Tibial artery (tissue), 4 donors: ENCODE measurements at regions not wholly inside any gene's neighbourhood (a gene's known extent, or its start where the extent isn't known, plus 50 kb on each side); places are given as distances from the start of the nearest gene placed in this dataset.

Experiments used
- DNase-seq, 2 donors: peaks; one replicate each; pipeline ENCODE4 v3.0.0-alpha.2; 2019
- H3K27ac ChIP-seq, 2 donors: fragments of 200-600 bp; sonication (generic) in 1 of 2; 1 replicate in 1 of 2; 2 replicates in 1 of 2; pipeline ENCODE4 v1.5.1; 2018 to 2019; ENCODE audit warnings: mild to moderate bottlenecking in 1 of 2
- H3K27me3 ChIP-seq, 2 donors: fragments of 200-600 bp; sonication (generic) in 1 of 2; one replicate each; pipeline versions ENCODE4 v1.5.1 to v1.6.0; 2016 to 2019
- H3K36me3 ChIP-seq, 3 donors: fragments of 200-600 bp; sonication (generic) in 2 of 3; one replicate each; pipeline ENCODE4 v1.5.1; 2016 to 2019; ENCODE audit warnings: mild to moderate bottlenecking in 2 of 3
- H3K4me1 ChIP-seq, 4 donors: fragments of 200-600 bp; sonication (generic) in 2 of 4; 1 replicate in 3 of 4; 2 replicates in 1 of 4; pipeline ENCODE4 v1.5.1; 2016 to 2019
- H3K4me3 ChIP-seq, 2 donors: fragments of 200-600 bp; sonication (generic) in 1 of 2; 1 replicate in 1 of 2; 2 replicates in 1 of 2; pipeline ENCODE4 v1.5.1; 2018 to 2019; ENCODE audit warnings: mild to moderate bottlenecking in 2 of 2
- H3K9me3 ChIP-seq, 3 donors: fragments of 200-600 bp; sonication (generic) in 1 of 3; one replicate each; pipeline ENCODE4 v1.5.1; 2016 to 2019
- CTCF ChIP-seq, 2 experiments: fragments of 200-600 bp in 1 of 2; fragments of 450-650 bp in 1 of 2; IDR thresholded peaks; one replicate each; pipeline ENCODE4 v1.5.1; 2017 to 2019; ENCODE audit warnings: antibody characterized with exemption in 2 of 2, mild to moderate bottlenecking in 1 of 2, moderate library complexity in 1 of 2
- intact Hi-C: fragments of 100-400 bp; cut with DNase I; formaldehyde crosslinking; loops from one replicate; pipeline ENCODE4 v1.15.0; 2023; ENCODE audit warnings: low total_unique reads

DNA sequence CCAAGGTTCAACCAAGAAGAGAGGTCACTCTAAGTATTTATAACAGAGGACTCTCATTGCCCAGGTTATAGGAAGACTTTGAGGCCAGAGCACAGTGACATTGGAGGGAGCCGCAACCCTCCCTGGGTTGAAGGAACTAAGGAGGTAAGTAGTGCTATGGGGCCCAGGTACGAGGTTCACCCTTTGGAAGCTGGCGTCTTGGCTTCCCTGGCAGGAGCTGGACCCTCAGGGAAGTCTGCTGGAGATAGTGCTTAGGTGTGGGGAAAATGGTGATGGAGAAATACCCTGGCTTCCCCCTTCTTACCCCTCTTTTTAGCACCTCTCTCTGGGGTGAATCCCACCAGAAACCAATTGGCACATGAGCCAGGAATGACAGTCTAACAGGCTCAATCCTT, 317.9 kb upstream of the ZNF32 start:
- DNase-seq, result peak in 1 of 2 donors; percentile 48
- H3K27ac ChIP-seq, result peak overlapping the region; percentile 70 to 76
- intact Hi-C loops, result loop anchor here (10.0 kb wide), 2 partner anchors 48 to 142 kb away; no protein-coding TSS in a partner anchor

DNA sequence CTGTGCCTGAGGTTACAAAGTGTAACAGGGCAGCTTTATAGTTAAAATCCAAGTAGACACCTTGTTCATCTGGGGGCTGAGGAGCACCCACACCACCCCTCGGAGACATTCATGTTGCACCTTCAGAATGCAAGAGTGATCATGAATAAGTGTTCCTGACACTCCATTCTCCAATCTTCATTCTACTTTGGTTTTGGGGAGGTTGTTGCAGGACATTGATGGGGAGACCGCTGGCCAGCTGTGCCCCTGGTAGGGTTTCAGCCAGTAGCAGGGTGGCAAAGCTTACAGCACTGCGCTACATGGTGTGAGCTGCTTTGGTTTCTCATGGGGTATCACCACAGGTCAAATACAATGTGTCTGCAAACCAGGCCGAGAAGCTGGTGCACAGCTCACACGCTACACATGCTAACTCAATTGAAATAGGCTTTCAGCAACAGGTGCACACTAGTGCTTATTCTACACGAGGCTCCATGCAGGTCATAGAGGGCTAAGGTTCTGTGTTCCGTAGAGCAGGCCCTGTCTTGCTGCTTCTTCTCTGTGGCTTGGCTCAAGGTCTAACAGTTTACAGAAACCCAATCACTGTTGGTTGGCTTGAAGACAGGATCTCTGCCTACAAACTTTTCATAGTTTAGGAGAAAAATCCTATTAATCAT, 317.4 kb upstream of the ZNF32 start:
- Histone ChIP-seq H3K9me3 (no peaks in the 10 kb centered on the region), H3K27ac (peak overlapping the region; percentile 70 to 76), H3K27me3 (no peaks in the 10 kb centered on the region), H3K36me3 (no peaks in the 10 kb centered on the region), H3K4me1 (peaks cover 5 to 55% (median 47%) of the 10 kb centered on the region in 4 donors), H3K4me3 (no peak overlapping the region)
- TF ChIP-seq CTCF (IDR thresholded peaks at IDR 0.05), result no peak
- intact Hi-C loops, result loop anchor here (10.0 kb wide), 2 partner anchors 49 to 141 kb away; no protein-coding TSS in a partner anchor
- peak in 1 of 2 donors; percentile 69 for DNase-seq

More for the DNA sequence above, 317.9 kb upstream of the ZNF32 start:
- Histone ChIP-seq H3K9me3 (no peaks in the 10 kb centered on the region), H3K4me1 (peaks cover under 1 to 50% (median 42%) of the 10 kb centered on the region in 4 donors), H3K36me3 (no peaks in the 10 kb centered on the region), H3K4me3 (no peak overlapping the region), H3K27me3 (no peaks in the 10 kb centered on the region)
- no peak for TF ChIP-seq CTCF (IDR thresholded peaks at IDR 0.05)

DNA sequence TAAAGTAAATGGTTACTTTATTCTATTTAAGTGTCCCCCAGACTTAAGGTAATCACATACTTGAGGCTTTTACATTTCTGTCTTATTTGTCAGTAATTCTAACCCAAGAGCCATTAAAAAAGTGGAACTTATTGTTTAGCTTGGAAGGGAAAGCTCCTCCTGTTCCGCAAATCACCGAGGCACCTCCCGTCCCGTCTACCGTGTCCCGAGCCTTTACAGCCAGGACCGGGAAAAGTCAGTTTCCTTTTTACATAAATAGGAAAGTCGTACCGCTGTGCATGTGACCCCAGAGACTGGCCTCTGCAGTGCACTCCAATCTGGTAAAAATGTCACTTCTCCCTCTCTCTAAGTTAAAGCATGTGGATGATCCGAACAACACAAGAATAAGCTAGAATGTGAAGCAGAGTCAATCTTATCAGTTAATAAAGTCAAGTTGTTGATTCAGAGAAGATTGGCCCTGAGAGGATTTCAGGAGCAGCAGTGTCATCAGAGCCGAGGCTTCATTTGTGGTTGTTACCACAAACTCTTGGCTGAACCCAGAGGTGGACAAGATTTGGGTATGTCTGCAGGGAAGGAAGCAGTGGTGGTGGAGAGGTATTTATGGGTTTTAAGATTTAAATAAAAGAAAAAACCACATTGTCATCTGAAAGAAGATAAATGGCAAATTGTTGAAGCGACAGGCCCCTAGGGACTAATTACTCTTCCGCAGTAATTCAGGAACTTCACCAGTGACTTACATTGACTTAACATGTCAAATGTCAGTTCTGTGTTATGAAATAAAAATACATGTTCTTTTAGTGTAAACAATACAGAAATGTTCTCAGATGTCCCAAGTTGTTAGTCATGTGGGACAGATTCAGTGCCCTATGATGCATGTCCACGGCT, 316.6 kb upstream of the ZNF32 start:
- Histone ChIP-seq H3K36me3 (no peaks in the 10 kb centered on the region), H3K4me3 (no peak overlapping the region), H3K4me1 (peaks cover 5 to 63% (median 52%) of the 10 kb centered on the region in 4 donors), H3K9me3 (no peaks in the 10 kb centered on the region), H3K27me3 (no peaks in the 10 kb centered on the region), H3K27ac (peak overlapping the region; percentile 70 to 76)
- intact Hi-C loops, result loop anchor here (10.0 kb wide), 2 partner anchors 50 to 140 kb away; no protein-coding TSS in a partner anchor
- peak in 1 of 2 experiments; percentile 4 for TF ChIP-seq CTCF (IDR thresholded peaks at IDR 0.05)
- DNase-seq, result peak; percentile 56 to 81

GRCh38 chr10:43964486-43964885, 315.8 kb upstream of the ZNF32 start:
- no peak for DNase-seq
- H3K4me1 ChIP-seq, result peaks cover 5 to 70% (median 52%) of the 10 kb centered on the region in 4 donors
- no peak for TF ChIP-seq CTCF (IDR thresholded peaks at IDR 0.05)
- intact Hi-C loops, result loop anchor here (10.0 kb wide), 2 partner anchors 50 to 140 kb away; no protein-coding TSS in a partner anchor
- no peaks in the 10 kb centered on the region for H3K9me3 ChIP-seq
- H3K4me3 ChIP-seq, result no peak overlapping the region
- H3K27ac ChIP-seq, result peak overlapping the region; percentile 70 to 76
- no peaks in the 10 kb centered on the region for H3K36me3 ChIP-seq
- no peaks in the 10 kb centered on the region for H3K27me3 ChIP-seq

GRCh38 chr10:43963793-43964425, 315.2 kb upstream of the ZNF32 start:
- Histone ChIP-seq H3K9me3 (no peaks in the 10 kb centered on the region), H3K4me1 (peaks cover 5 to 76% (median 53%) of the 10 kb centered on the region in 4 donors), H3K27ac (peak overlapping the region; percentile 70 to 76), H3K4me3 (no peak overlapping the region), H3K36me3 (no peaks in the 10 kb centered on the region), H3K27me3 (no peaks in the 10 kb centered on the region)
- intact Hi-C loops, result loop anchor here (10.0 kb wide), 2 partner anchors 51 to 139 kb away; no protein-coding TSS in a partner anchor
- DNase-seq, result peak; percentile 54 to 66
- TF ChIP-seq CTCF (IDR thresholded peaks at IDR 0.05), result no peak
